ENCODE measurements at regions not wholly inside any gene's neighbourhood (a gene's known extent, or its start where the extent isn't known, plus 50 kb on each side); places are given as distances from the start of the nearest gene placed in this dataset.

DNA sequence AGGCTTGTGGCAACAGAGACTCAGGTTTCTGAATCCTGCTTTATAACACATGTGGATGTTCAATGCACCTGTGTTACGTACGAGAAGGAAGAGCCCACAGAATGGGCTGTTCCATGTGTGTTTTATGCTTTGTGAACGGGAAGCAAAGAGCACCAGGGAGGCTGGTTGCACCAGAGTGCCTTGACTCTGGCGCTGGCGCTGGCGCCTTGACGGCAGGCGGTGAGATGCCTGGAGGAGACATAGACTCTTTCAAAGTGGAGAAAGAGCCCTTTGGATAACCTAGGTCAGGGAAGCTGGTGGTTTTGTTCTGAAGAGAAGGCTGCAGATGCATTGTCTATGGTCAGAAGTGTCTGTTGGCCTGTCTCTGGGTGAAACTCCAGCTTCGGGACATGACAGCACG, 80.2 kb upstream of the APCDD1 start:
- Histone ChIP-seq H2BK12ac (ENCODE audit: insufficient read length, low read depth, low read length) (no peak overlapping the region), H3K23me2 (ENCODE audit: insufficient read length, low read depth, low read length, poor library complexity, severe bottlenecking) (no peaks in the 10 kb centered on the region), H3K4me1 (ENCODE audit: insufficient read depth, low read length) (peaks cover 5% of the 10 kb centered on the region), H2BK20ac (ENCODE audit: low read depth, low read length, poor library complexity, severe bottlenecking) (no peak overlapping the region), H4K91ac (ENCODE audit: insufficient read length, low read depth, low read length) (no peak overlapping the region), H3K79me2 (ENCODE audit: insufficient read depth, low read length) (no peaks in the 10 kb centered on the region), H2BK15ac (ENCODE audit: low read depth, low read length) (no peak overlapping the region), H3K18ac (ENCODE audit: insufficient read length, low read depth, low read length) (no peak overlapping the region), H3T11ph (ENCODE audit: low read length) (no peak overlapping the region), H3K27me3 (ENCODE audit: insufficient read depth, low read length) (no peaks in the 10 kb centered on the region), H2BK5ac (ENCODE audit: insufficient read length, low read length) (no peak overlapping the region), H2BK120ac (ENCODE audit: low read depth, low read length, poor library complexity, severe bottlenecking) (no peak overlapping the region), H3K14ac (ENCODE audit: insufficient read depth, low read length) (no peak overlapping the region), H3K9ac (ENCODE audit: extremely low read depth, insufficient read length, low read length) (no peak overlapping the region), H3K9me3 (ENCODE audit: control insufficient read depth, low read depth, low read length) (no peaks in the 10 kb centered on the region), H4K8ac (replicated peaks; ENCODE audit: insufficient read length, low read depth, low read length) (no peak overlapping the region), H3K79me1 (ENCODE audit: insufficient read depth, low read depth, low read length, poor library complexity, severe bottlenecking) (no peaks in the 10 kb centered on the region), H3K4ac (ENCODE audit: low read depth, low read length) (no peak overlapping the region), H2AFZ (ENCODE audit: low read length) (no peak overlapping the region), H3K27ac (ENCODE audit: insufficient read length, low read depth, low read length) (no peak overlapping the region), H3K4me2 (ENCODE audit: insufficient read depth, insufficient read length, low read length) (no peak overlapping the region), H3K56ac (ENCODE audit: insufficient read length, low read depth, low read length) (no peak overlapping the region), H2AK5ac (ENCODE audit: insufficient read length, low read length) (no peak overlapping the region), H4K5ac (ENCODE audit: insufficient read length, low read depth, low read length) (no peak overlapping the region), H3K23ac (ENCODE audit: insufficient read length, low read depth, low read length) (no peak overlapping the region), H4K20me1 (ENCODE audit: control insufficient read depth, insufficient read depth, insufficient read length) (no peaks in the 10 kb centered on the region)
- H3K4me3 Mint-ChIP-seq: no peak overlapping the region
- H3K9me3 Mint-ChIP-seq: no peaks in the 10 kb centered on the region
- H3K27ac Mint-ChIP-seq: no peak overlapping the region; a peak in 1 of 7 replicates
- TF ChIP-seq, protein P1, sequence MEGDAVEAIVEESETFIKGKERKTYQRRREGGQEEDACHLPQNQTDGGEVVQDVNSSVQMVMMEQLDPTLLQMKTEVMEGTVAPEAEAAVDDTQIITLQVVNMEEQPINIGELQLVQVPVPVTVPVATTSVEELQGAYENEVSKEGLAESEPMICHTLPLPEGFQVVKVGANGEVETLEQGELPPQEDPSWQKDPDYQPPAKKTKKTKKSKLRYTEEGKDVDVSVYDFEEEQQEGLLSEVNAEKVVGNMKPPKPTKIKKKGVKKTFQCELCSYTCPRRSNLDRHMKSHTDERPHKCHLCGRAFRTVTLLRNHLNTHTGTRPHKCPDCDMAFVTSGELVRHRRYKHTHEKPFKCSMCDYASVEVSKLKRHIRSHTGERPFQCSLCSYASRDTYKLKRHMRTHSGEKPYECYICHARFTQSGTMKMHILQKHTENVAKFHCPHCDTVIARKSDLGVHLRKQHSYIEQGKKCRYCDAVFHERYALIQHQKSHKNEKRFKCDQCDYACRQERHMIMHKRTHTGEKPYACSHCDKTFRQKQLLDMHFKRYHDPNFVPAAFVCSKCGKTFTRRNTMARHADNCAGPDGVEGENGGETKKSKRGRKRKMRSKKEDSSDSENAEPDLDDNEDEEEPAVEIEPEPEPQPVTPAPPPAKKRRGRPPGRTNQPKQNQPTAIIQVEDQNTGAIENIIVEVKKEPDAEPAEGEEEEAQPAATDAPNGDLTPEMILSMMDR (conservative IDR thresholded peaks at IDR 0.05): no peak
- H3K4me1 Mint-ChIP-seq: peaks cover 24 to 30% of the 10 kb centered on the region in 2 experiments
- H3K36me3 Mint-ChIP-seq (ENCODE audit: insufficient read depth in 1 of 3, low read depth in 3 of 3): no peaks in the 10 kb centered on the region
- DNase-seq: no peak
- no CpG with 5 or more reads among the region's 10 CpGs for WGBS (ENCODE audit: extremely low coverage, insufficient read length, low lambda C conversion rate)
- peaks cover 8% of the 10 kb centered on the region; the same call in 1 of the 2 replicates for H3K27me3 Mint-ChIP-seq (ENCODE audit: low read depth)

Data from H9 (cell line).